Epithelial cell of proximal tubule (primary cell): ENCODE measurements at regions not wholly inside any gene's neighbourhood (a gene's known extent, or its start where the extent isn't known, plus 50 kb on each side); places are given as distances from the start of the nearest gene placed in this dataset.

Experiments used
- DNase-seq: peaks from one replicate; pipeline ENCODE4 v3.0.0-alpha.2; 2011; ENCODE audit warnings: low read depth
- H3K4me3 ChIP-seq: 2 replicates; pipeline ENCODE4 v1.5.1; 2011; ENCODE audit warnings: low read depth, mild to moderate bottlenecking, low read length
- CTCF ChIP-seq: conservative IDR thresholded peaks from 2 replicates; pipeline ENCODE4 v1.5.1; 2012; ENCODE audit warnings: low read depth, mild to moderate bottlenecking, low read length

GRCh38 chr9:81244631-81245030 lies 444.7 kb downstream of the TLE1 start:
- no peak for TF ChIP-seq CTCF
- DNase-seq = no peak
- H3K4me3 ChIP-seq = no peak overlapping the region

DNA sequence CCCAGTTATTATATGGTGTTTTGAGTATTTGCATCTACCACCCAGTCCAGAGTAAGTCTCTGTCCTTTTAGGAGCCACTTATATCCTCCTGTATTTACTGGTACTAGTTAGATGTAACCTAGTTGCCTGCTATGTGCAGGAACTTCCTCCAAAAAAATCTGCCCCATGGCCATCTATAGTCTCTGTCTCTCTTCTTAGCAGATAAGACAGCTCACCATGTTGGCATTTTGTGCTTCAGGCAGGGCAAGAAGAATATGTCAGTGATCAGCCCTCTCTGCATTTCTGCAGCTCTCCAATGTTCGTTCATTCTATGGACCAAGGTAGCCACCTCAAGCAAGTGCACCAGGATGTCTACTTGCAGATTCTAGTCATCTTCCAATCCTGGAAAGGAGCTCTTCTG lies 446.5 kb downstream of the TLE1 start:
- H3K4me3 ChIP-seq = no peak overlapping the region
- TF ChIP-seq CTCF = no peak
- DNase-seq = no peak

GRCh38 chr9:81239388-81239787 lies 450.0 kb downstream of the TLE1 start:
- DNase-seq = peak; percentile 45
- no peak for TF ChIP-seq CTCF

DNA sequence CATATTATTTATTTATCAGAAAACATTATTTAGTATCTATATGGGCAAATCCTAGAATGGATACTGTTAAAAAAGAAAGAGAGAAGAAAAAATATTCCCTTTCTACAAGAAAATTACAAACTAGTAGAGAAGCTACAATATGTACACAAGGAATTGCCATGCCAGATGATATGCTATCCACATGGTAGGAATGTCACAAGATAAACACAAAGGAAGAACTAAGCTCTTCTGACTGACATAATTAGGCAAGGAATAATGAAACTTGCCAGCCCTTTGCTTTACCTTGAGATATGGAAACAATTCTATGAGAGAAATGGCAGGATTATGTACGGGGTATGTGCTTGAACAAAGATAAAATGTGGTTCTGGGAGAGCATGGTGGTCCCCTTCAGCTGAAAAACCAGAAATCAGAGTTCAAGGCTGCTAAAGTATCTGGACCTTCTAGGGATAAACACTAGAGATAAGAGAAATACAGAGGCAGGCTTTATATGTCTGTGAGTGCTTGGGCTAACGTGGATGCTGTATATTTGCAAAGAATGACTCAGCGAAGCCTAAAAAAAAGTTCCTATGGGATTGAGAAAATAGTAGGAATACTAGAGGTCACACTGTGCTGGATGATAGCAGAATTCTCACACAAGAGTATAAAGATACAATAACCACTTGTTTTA lies 451.6 kb downstream of the TLE1 start:
- H3K4me3 ChIP-seq = no peak overlapping the region
- DNase-seq = no peak
- no peak for TF ChIP-seq CTCF

More at GRCh38 chr9:81239388-81239787, 450.0 kb downstream of the TLE1 start:
- no peak overlapping the region for H3K4me3 ChIP-seq

DNA sequence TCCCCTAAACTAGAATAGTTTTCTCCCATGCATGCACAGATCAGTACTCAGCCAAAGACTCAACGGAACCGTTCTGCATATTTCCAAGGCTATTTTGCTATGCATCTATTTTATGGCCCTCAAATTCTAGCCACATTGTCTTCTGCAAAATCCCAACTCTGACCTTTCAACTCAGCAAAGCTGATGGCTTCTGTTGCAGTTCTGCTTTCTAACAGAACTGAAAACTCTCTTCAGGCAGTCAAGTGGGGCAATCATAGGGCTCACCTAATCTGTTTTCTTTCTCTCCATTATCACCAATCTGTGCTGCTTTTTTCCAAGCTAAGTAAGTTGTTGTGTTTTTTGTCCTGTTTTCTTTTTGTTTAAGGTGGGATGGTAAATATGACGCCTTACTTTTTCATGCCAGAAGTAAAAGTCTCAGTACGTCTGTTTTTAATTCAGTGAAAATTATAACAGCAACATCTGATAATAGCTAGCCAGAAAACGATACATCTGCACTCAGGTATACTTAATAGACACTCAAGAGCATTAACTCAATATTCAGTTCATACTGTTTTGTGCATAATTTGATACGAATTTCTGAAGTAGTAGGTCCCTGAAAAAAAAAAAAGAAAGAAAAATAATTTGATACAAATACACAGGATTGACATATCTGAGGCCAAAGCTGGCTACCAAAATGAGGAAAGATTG lies 454.3 kb downstream of the TLE1 start:
- no peak overlapping the region for H3K4me3 ChIP-seq
- no peak for TF ChIP-seq CTCF
- no peak for DNase-seq

- no peak for TF ChIP-seq CTCF
- H3K4me3 ChIP-seq = no peak overlapping the region
- DNase-seq = no peak
Measured at GRCh38 chr9:81231011-81231410, 458.3 kb downstream of the TLE1 start.
